GM19043 (cell line): ENCODE measurements at regions not wholly inside any gene's neighbourhood (a gene's known extent, or its start where the extent isn't known, plus 50 kb on each side); places are given as distances from the start of the nearest gene placed in this dataset.
A peak's percentile ranks its signal among the peaks of the same experiment; 100 is the strongest.

ENCODE experiments used
- ATAC-seq: cut with Tn5 transposase; IDR thresholded peaks from one replicate; pipeline ENCODE4 v1.9.1; 2021; ENCODE audit warnings: low read depth; ENCODE audit not compliant: unreplicated experiment

DNA sequence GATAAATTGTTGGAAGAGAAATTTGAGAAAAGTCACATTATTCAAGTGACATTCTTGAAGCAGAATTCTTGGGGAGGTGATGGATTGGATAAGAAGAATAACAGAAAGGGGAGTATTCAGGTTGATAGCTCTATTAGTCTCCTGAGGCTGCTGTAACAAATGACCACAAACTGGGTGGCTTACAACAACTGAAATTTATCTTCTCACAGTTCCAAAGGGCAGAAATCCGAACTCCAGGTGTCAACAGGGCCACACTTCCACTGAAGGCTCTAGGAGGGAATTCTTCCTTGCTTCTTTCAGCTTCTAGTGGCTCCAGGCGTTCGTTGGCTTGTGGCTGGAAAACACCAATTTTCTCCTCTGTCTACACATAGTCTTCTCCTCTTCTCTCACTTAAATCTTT lies 99.8 kb downstream of the TES start:
- ATAC-seq: no peak

DNA sequence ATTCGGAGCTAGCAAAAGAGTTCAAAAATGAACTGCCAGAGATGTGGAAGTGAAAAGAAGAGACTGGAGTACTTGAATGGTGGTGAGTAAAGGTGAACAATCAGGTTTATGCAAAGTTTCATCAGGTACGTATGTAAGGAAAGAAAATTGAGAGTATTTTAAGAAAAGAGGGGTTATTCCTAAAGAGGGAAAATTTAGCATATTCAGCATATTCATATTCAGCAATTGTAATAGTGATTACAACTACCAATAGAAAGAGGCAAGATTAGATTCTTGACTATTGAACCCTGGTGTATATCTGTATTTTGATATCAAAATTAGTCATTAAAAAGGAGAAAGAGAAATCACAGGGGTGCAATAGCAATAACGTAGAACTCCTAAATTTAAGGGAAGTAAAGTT lies 100.9 kb downstream of the TES start:
- ATAC-seq: no peak

DNA sequence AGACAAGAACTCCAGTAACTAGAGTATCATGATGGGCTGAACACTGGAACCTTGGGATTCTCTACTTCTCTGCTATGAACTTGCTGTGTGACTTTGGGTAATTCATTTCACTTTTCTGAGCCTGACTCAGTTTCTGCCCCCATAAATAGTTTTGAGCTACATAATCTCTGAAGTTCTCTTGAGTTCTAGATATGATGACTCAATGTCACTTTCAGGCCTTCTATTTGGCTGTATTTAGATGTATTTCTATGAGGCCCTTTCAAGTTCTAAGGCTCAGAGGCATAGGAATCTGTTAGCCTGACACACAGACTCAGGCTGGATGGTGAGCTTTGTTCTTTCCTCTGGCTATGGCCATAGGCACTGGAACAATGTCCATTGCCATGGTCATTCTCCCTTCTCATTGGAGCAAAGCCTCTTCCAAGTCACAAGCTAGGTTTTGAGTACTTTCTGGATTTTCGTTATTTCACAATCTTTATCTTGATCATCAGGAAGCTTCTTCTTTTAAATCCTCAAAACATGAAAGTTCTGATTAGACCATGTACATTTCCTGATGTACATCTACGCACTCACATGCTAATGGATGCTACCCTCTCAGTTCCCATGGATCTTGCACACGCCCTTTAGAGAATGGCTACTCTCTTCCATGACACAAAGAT lies 101.6 kb downstream of the TES start:
- ATAC-seq: no peak

DNA sequence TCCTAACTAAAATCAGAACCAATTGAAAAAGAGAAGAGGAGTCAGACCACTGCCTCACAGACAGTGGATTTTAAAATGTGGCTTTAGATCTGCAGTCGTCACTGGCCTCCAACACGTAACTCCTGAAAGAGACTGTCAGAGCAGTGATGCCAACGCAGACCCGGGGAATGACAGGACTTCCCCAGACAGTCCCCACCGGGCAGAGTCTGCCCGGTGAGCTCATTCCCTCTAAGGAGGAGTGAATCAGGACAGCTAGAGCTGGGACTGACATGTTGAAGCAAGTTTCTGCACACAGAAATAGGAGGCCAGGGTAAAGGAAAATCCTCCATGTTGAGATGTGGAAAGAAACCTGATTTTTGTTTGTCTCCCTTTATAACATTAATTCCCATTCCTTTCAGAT lies 105.0 kb downstream of the TES start:
- no peak for ATAC-seq

DNA sequence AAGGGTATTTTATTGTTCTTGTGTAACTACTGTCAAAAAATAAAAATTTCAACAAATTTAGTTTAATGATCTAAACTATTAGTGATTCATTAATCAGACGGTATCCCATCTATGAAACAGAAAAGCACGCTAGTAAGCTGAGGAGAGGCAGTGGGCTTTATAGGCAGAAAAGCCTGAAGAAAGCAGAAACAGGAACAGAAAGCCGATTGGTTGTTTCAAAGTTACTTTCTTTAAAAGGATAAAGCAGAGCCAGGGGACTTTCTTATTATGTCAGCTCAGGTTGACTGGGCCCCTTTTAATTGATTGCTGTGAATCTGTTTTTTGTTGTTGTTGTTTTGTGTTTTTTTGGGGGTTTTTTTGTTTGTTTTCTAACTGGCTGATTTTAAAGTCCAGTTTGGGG lies 105.5 kb downstream of the TES start:
- ATAC-seq: no peak

DNA sequence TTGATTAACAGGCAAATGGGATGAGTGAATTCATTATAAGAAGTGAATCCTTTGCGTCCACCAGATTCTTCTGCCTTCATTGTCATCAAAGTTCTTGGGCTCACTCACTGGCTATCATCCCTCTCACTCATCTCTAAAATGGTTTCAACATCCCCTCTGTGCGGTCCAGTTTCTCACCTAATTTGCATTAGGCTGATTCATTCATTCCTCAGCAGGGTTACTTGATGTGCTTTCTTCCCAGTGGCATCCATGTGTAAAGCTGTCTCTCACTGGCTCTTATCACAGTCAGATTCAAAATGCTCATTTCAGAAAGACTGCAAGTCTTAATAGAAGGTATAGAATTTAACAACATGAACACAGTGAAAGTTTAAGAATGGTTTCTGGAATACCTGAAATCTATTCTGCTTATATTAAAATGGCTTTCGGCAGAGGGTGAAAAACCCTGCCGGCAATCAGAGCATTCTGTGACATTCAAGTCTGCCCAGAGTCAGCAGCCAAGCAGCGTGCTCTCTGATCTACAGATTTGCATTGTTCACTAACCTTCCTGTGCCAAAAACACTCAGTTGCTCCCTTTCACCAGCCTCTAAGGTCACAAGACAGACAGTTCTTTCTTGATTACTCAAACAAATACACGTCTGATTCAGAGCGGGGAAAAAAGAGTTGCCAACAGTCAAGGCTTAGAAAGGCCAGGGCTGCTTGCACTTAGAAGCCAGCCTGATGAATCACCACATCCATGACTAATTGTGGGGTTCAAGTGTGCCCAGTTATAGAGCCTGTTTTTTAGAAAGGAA lies 106.7 kb downstream of the TES start:
- ATAC-seq: peak; percentile 89

DNA sequence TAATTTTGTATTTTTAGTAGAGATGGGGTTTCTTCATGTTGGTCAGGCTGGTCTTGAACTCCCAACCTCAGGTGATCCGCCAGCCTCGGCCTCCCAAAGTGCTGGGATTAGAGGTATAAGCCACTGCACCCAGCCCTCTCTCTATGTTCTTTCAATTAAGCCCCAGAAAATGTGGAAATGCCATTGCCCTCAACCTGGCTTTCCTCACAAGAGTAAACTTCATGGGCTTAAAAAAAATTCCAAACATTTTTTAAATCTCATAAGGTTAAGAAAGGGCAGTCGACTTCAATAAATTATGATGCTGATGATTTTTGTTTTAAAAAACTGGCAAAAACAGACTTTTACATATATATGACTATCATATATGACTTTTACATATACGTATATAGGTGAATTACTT lies 107.6 kb downstream of the TES start:
- ATAC-seq: no peak

DNA sequence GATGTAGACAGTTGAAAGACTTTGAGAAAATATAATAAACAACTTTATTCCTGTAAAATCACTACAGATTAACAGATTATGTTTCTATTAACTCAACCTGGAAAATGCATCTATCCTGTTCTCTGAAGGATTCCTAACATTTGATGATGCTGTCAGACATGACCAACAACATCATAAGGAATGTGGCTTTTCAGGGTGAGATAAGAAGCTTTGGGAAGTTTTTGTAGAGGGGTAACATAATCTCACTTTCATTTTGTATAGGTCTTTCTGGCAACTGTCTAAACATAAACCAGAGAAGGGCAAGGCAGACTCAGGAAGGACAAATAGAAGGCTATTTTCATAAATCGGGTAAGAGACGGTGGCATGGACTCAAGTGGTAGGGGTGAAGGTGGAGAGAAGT lies 112.2 kb downstream of the TES start:
- no peak for ATAC-seq

DNA sequence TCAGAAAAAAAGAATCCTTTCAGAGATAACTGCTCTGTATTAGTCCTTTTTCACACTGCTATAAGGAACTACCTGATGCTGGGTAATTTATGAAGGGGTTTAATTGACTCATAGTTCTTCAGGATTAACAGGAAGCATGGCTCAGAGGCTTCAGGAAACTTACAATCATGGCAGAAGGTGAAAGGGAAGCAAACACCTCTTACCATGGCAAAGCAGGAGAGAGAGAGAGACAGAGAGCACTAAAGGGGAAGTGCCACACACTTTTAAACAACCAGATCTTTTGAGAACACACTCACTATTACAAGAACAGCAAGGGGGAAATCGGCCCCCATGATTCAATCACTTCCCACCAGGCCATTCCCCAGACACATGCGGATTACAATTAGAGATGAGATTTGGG lies 114.2 kb downstream of the TES start:
- no peak for ATAC-seq

DNA sequence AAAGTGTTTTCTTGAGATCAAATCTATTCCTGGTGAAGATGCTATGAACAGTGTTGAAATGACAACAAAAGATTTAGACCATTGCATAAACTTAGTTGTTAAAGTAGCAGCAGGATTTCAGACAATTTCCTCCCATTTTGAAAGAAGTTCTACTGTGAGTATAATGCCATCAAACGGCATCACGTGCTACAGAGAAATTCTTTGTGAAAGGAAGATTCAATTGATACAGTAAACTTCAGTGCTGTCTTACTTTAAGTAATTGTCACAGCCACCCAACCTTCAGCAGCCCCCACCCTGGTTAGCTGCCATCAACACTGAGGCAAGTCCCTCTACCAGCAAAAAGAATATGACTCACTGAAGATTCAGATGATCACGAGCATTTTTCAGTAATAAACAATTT lies 115.2 kb downstream of the TES start:
- ATAC-seq: no peak

DNA sequence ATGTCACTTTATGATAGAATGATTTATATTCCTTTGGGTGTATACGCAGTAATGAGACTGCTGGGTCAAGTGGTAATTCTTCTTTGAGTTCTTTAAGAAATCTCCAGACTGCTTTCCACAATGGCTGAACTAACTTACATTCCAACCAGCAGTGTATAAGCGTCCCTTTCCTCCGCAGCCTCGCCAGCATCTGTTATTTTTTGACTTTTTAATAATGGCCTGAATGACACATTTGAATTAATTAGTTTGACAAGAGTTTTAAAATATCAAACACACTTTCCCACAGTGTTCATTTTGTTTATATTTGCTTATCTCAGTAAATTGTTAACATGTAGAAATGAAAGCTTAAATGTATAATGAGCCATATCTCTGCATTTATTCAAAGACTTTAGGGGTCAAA lies 116.8 kb downstream of the TES start:
- ATAC-seq: no peak

DNA sequence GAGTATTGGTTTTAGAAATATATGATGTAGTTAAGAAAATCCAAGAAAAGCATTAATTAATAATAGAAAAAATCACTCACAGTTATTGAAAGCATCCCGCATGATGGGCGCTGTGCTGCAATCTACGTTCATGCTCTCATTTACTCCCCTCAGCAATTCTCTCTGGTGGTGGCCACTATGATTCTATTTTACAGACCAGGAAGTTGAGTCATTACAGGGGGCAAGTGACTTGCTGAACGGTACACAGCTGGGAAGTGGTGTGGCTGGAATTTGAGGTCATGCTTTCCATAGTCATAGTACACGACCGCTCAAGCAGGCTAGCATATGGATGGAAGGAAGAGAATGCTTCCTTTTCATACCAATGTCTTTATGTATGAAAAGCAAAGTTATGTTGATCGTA lies 117.4 kb downstream of the TES start:
- no peak for ATAC-seq

DNA sequence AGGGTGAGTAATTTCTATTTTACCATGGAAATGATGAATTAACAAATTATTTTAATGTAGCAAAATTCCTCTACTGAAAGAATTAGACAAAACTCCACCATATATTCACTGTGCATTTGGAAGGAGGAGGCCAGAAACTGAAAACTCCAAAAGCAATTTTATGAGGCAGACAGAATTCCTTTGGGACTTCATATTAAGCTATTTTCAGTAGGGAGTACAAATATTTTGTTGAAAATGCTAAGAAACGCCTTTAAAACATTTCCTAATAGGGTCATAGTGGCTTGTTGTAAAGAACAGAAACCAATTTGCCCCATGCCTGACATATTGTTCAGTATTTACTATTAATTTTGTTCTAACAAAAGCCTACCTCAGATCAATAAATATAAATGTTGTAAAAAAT lies 117.8 kb downstream of the TES start:
- ATAC-seq: no peak

DNA sequence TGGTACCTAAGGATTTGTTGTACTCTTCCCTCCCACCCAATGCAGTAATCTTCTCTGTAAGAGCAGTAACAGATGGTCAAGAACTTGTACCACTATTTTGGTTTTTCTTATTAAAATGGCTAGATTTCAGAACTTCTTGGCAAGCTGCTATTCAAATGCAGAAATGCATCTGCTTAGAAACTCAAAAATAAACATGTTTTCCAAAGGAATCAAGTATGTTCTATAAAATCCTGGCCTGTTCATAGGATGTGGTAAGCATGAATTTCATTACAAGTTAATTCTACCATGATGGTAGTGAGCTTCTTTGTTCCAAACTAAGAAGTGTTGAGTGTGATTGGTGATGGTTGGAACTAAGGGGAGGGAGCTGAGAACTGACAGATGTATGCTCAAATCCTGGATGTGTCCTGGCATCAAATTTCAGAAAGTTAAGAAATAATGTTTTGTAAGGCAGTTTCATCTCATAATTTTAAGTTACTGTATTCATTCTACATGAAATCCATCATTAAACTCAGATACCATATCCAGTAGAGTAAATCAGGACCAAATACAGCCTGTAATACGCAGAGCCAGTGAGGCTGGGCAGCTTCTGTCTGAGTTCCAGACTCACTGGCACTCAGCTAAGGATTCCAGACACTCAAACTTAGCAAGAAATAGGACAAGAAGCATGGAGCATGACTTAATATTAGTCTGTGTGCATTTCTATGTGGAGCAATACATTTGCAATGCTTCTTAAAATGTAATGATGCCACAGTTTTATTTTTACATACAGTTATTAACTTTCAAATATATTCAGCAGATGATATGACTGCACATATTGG lies 119.6 kb downstream of the TES start:
- ATAC-seq: no peak

DNA sequence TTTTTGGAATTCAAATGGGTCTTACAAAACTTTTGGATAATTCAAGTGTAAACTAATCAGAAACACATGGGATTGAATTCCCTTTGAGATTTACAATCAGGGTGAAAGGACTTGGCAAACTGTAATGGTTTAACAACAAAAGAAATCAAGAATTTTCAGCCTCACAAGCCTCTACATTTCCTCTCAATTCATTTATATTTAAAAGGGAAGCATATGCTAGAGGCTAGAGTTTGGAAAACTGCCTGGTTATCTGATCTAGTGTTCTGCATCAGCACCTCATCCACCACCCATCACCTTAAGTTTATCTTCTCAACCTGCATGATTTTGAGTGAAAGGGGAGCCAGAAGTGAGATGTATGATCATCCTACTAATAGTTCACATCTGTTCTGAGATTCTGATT lies 120.7 kb downstream of the TES start:
- ATAC-seq: no peak

DNA sequence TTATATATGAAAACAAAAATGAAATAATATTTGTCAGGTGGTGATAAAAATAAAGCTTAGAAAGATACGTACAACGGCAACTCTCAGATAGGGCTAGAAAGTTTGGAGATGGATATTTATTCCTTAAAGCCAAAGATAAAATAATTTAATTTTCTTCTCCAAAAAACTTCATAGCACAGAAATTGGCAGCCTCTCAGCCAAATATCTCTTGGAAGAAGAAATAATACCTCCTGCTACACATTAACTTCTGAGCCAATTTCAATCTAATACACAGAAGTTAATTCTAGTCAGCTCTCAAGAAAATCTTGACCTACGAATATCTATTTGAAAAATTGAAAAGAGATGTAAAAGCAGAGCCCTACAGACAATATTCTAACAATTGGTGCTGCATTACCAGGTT lies 122.4 kb downstream of the TES start:
- no peak for ATAC-seq

DNA sequence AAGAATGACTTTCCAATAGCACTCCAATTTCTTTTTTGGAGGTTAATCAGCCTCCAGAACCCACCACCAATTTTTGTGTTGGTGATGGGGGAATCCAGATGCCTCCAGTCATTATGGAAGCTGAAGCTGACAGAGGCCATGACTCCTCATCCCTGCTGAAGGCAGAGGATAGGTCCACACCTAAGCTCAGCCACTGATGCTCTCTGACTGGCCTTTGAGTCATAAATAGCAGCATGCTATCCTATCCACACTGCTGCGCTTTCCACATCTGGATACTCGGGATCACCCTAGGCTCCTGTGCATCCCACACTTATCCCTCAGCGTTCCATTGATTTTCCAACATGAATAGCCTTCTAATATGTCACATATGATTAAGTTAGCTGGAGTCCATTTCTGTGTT lies 124.2 kb downstream of the TES start:
- no peak for ATAC-seq

DNA sequence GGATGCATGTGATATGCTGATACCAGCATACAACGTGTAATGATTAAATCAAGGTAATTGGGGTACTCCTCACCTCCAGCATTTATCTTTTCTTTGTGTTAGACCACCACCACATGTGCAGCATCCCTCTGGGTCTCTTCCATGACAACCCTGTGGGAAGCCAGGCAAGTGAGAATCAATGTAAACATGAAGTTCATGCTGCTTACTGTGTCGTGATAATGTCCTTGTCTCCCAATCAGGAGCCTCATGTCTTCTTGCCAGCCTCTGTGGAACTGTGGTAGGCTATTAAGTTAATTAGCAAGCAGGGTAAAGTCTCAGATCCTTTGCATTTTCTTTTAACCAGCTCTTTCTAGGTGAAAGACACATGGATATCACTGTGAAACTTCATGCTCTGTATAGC lies 126.7 kb downstream of the TES start:
- ATAC-seq: no peak

DNA sequence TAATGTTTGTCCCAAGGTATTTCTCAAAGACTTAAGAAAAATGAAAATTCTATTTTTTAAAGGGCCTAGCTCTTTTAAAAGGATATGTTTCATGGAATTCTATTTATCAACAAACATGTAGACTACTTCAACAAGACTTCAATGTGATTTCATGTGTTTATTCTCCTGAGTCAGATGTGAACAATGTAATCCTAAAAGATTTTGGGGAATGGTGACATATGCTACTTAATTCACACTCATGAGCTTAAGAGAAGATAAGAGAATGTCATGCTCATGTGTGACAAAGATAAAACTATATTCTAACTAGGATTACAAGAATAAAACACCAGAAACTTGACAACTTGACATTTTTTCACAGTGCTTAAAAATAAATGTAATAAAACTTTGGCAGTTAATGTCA lies 127.5 kb downstream of the TES start:
- no peak for ATAC-seq

DNA sequence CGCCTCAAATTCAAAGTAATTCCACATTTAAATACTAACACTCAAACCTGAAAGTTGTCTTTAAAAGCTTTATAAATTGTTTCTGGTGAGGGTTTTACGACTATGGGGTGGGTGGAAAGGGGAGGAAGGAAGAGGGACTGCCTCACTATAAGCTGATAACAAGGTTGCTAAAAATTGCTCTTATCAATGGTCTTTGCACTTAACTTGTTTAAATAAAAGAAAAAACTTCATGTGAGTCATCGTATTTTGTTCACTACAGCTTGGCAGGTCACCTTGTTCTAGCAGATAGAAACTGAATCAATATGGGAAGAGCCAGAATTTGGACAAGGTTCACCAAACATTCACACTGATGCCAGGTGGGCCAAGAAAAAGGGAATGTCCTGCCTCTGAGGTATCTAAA lies 129.2 kb downstream of the TES start:
- ATAC-seq: no peak

DNA sequence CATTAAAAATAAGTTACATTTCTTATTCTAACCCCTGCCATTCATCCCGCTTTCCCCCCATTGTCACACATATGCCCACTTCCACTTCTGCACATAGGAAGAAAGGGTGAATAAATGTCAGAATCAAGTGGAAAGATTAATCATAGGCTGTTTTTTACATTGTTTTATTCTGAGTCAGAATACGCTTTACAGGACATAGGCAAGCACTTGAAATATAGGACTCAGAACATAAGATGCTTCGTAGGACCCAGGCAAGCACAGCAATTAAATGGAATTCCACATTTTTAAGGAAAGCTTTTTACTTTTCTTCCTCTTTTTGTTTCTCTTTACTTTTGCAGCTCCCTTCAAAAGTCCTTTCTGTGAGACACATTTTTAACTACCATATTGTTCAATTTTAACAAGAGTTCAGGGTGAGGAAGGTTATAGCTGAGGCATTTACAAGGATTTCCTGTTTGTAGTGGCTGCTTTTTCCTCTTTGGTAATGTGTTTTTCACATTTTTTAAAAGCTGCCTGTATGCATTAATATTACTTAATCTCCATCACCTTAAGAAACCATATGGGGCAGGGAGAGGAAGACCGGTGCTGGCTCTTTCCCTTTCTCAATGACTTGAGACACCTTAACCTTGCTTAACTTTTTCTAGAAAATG lies 130.0 kb downstream of the TES start:
- no peak for ATAC-seq
